ENCODE measurements at regions not wholly inside any gene's neighbourhood (a gene's known extent, or its start where the extent isn't known, plus 50 kb on each side); places are given as distances from the start of the nearest gene placed in this dataset.
"Not testable (repeated sequence)": the region's sequence is repeated elsewhere in the genome, so short reads cannot be mapped to it uniquely, and the experiment has no call there.

DNA sequence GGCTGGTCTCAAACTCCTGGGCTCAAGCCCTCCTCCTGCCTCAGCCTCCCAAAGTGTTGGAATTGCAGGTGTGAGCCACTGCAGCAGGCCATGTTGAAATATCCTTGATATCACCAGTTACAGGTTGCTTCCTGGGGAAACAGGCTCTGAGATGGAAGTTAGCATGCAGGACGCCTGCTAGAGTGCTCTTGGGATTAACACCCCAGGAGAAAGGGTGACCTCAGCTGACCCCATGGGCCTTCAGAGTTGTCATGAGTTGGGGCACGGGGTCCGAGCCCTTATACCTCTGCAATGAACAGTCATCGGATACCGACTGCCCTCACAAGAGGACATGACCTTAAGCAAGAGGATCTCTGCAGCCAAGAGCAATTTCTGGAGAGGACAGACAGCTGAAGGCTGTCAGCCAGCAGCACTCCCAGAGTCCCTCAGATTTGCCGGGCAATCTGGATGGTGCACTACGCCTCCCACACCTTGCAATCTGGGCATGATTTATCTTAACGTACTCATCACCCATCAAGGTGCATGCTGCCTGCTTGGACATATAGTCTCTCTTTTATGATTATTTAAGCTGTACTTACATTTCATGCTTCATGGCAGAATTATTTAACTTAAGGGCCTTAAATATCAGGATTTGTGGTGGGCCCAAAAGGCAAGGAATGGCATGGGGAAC is 134.6 kb downstream of the ADSS2 start:
- no peak for DNase-seq (ENCODE audit: low read depth in 4 of 4, low spot score in 3 of 4)

DNA sequence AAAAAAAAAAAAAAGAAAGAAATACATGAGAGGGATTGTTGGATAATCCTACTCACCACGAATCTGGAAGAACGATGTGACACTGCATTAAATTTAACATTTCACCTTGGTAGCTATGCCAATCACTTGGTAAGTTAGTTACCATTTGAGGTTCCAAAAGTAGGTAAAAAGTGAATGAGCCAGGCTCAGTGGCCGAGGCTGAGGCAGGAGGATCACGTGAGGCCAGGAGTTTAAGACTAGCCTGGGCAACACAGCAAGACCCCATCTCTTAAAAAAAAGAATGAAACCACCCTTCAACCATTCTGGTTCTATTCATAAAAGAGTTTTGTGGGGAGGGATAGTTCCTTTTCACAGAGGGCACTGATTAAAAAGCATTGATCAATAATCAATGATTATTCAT is 133.6 kb downstream of the ADSS2 start:
- no peak for DNase-seq (ENCODE audit: low read depth in 4 of 4, low spot score in 3 of 4)

- DNase-seq (ENCODE audit: low read depth in 4 of 4, low spot score in 3 of 4), result no peak
These were observed 133.2 kb downstream of the ADSS2 start for GRCh38 chr1:244318512-244318911.

- no peak for DNase-seq (ENCODE audit: low read depth in 4 of 4, low spot score in 3 of 4)
These were observed 132.2 kb downstream of the ADSS2 start for GRCh38 chr1:244319283-244320132.

DNA sequence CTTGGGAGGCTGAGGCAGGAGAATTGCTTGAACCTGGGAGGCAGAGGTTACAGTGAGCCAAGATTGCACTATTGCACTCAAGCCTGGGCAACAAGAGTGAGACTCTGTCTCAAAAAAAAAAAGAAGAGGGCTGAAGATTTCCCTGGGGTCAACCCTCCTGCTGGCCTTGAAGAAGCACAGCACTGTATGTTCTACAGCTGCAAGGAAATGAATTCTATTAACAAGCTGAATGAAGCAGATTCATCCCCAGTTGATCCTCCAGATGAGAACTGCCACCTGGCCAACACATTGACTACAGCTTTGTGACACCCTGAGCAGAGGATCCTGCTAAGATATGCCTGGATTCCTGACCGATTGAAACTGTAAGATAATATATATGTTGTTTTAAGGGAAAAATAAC is 129.5 kb downstream of the ADSS2 start:
- DNase-seq (ENCODE audit: low read depth in 4 of 4, low spot score in 3 of 4), result no peak

DNA sequence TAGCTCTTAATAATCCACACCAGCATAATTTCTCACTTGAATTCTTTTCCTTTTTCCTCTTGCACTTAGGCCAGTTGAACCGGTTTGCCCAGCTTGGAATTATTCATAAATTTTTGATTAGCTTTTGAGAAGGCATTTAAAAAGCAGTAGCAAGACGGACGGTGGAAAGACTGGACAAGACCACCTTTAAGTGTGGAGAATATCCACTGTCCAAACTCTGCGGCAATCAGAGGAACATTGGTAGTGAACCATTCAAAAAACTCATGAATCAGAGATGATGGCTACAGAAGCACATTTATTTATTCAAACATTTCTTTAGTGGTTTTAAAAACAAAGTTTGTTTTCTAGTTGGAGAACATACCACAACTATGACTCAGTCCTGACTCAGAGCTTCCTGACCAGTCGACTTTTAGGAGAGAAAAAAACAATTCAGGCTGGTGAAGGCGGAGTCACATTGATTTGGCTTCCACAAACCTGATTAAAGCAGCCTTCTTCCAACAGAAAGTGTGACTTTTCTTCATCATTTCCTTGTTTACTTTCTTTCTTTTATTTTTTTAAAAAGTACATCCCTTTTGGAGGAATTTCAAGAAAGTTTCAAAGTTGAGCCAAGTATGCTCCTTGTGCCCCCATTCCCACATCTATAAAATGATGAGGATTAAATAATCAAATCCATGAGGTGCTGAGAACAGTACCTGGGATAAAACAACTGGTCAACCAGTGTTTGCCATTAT is 128.8 kb downstream of the ADSS2 start:
- peak in 3 of 4 donors; percentile 27 to 49 (median 48) for DNase-seq (ENCODE audit: low read depth in 4 of 4, low spot score in 3 of 4)

- no peak for DNase-seq (ENCODE audit: low read depth in 4 of 4, low spot score in 3 of 4)
These were observed 127.4 kb downstream of the ADSS2 start for GRCh38 chr1:244324176-244324883.

- DNase-seq (ENCODE audit: low read depth in 4 of 4, low spot score in 3 of 4), result no peak
These were observed 126.5 kb downstream of the ADSS2 start for GRCh38 chr1:244325056-244325758.

- no peak for DNase-seq (ENCODE audit: low read depth in 4 of 4, low spot score in 3 of 4)
These were observed 125.0 kb downstream of the ADSS2 start for GRCh38 chr1:244326757-244327156.

GRCh38 chr1:244327533-244327932 is 124.2 kb downstream of the ADSS2 start:
- no peak for DNase-seq (ENCODE audit: low read depth in 4 of 4, low spot score in 3 of 4)

- no peak for DNase-seq (ENCODE audit: low read depth in 4 of 4, low spot score in 3 of 4)
These were observed 123.2 kb downstream of the ADSS2 start for GRCh38 chr1:244328476-244328875.

DNA sequence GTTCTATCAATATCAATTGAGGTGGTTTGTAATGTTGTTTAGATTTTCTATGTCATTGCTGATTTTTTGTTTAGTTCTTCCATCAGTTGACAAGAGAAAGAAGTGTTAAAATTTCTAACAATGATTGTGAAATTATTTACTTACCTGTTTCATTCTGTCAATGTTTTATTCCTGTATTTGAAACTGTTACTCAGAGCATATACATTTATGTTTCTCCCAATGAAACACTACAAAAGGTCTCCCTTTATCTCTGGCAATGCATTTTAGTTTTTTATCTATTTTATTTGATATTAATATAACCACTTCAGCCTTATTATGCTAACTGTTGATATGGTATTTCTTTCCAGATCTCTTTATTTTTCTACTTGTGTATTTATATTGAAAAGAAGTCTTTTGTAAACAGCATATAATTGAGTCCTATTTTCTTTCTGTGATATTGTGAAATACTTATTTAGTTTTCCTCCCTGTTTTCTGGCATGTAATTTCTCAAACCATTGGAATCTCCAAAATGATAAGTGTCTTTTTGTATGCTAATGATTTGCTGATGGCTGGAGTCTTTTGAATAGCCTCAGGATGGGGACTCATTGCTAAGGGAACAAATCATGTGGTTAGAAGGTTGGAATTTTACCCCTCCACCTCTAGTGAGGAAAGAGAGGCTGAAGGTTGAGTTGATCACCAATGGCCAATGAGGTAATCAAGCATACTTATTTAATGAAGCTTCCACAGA is 122.0 kb downstream of the ADSS2 start:
- DNase-seq (ENCODE audit: low read depth in 4 of 4, low spot score in 3 of 4), result no peak

DNA sequence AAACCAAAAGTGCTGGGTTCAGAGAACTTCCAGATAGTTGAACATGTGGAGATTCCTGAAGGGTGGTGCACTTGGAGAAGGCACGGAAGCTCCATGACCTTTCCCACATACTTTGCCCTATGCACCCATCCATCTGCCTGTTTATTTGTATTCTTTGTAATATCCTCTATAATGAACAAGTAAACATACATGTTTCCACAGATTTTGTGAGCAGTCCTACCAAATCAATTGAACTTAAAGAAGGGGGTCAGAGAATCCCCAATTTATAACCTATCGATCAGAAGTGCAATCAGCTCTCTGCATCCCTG is 121.4 kb downstream of the ADSS2 start:
- DNase-seq (ENCODE audit: low read depth in 4 of 4, low spot score in 3 of 4), result no peak

DNA sequence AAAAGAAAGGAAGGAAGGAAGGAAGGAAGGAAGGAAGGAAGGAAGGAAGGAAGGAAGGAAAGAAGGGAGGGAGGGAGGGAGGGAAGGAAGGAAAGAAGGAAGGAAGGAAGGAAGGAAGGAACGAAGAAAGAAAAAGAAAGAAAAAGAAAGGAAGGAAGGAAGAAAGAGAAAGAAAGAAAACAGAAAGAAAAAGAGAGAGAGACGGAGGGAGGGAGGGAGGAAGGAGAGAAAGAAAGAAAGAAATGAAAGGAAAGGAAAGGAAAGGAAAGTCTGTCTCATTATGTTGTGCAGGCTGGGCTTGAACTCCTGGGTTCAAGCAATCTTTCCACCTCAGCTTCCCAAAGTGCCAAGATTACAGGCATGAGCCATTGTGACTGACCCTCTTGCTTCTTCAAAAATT is 118.9 kb downstream of the ADSS2 start:
- DNase-seq (ENCODE audit: low read depth in 4 of 4, low spot score in 3 of 4), result not testable (repeated sequence)

- not testable (repeated sequence) for DNase-seq (ENCODE audit: low read depth in 4 of 4, low spot score in 3 of 4)
These were observed 117.4 kb downstream of the ADSS2 start for GRCh38 chr1:244334315-244334714.

DNA sequence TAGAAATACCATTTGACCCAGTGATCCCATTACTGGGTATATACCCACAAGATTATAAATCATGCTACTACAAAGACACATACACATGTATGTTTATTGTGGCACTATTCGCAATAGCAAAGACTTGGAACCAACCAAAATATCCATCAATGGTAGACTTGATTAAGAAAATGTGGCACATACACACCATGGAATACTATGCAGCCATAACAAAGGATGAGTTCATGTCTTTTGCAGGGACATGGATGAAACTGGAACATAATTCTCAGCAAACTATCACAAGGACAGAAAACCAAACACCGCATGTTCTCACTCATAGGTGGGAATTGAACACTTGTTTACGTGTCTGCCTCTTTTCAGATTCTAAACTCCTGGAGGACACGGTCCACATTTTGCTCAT is 116.9 kb downstream of the ADSS2 start:
- DNase-seq (ENCODE audit: low read depth in 4 of 4, low spot score in 3 of 4), result not testable (repeated sequence)

- DNase-seq (ENCODE audit: low read depth in 4 of 4, low spot score in 3 of 4), result no peak
These were observed 116.3 kb downstream of the ADSS2 start for GRCh38 chr1:244335456-244335855.

DNA sequence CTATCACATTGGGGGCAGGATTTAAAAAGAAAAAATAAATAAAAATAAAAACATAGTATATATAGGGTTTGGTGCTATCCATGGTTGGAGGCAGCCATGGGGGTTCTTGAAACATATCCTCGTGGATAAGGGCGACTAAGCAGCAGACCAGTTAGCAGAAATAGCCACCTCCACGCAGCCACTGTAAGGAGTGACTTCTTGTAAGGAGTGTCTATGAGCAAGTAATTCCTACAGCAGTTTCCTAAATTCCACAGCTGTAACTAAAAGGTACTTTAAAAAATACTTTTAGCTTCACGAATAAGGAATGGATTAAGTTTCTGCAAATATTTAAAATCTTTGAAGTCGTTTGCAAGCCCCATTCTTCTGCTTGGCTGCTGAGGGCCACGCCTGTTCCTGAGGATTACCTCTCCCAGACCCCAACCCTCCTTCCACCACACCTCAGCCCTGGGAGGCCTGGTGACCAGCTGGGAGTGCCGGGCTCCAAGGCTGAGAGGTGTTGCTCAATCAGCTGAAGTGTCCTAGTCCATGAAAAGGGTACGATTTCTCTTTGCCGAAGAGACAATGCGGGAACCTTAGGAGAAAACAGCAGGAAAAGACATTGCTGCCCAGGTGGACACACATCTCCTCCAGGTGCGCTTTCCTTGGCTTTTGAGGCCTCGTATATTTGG is 115.3 kb downstream of the ADSS2 start:
- DNase-seq (ENCODE audit: low read depth in 4 of 4, low spot score in 3 of 4), result no peak

GRCh38 chr1:244337839-244338238 is 113.9 kb downstream of the ADSS2 start:
- DNase-seq (ENCODE audit: low read depth in 4 of 4, low spot score in 3 of 4), result no peak
